Stimulated activated CD8-positive, alpha-beta memory T cell treated with anti-CD3 and anti-CD28 coated beads, Interleukin-7, amount 100 ng/mL, for 24 hours (primary cell): ENCODE measurements at regions not wholly inside any gene's neighbourhood (a gene's known extent, or its start where the extent isn't known, plus 50 kb on each side); places are given as distances from the start of the nearest gene placed in this dataset.

ENCODE experiments used
- DNase-seq: peaks from one replicate; pipeline ENCODE4 v3.0.0-alpha.2; 2020; ENCODE audit warnings: low read depth

DNA sequence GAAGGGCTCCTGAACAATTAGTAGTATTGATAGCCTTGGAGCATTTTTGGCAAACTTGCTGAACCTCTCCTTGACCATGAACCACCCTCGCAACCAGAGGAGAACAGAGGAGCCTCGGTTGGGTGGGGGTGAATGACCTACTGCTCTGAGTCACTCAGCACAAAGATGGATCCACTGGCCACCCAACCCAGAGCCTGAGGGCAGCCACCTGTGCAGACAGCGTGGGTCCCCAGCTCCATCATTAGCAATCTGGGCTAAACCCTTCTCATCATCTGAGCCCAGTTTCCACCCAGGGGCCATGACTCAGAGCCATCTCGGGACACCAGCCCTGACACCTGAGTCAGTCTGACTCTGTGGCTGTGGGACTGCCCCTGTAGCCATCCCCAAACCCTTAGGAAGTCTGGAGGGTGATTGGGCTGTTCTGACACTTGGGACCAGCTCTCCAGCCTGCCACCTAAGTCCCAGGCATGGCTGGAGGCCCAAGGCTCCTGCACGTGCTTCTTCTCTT, 171.8 kb upstream of the GPR26 start:
- DNase-seq = no peak

DNA sequence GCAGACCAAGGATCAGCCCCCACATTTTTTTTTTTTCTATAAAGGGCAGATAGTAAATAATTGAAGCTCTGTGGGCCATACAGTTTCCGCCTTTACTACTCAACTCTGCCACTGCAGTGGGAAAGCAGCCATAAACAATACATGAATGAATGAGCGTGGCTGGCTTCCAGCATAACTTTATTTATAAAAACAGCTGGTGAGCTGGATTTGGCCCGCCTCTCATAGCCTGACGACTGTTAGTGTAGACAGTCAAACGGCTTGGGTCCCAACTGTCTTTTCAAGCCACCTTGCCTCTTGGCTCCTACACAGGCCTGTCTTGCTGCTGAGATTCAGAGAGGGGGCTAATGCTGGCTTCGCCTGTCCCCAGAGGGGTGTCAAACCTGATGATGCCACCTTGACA, 169.8 kb upstream of the GPR26 start:
- no peak for DNase-seq

DNA sequence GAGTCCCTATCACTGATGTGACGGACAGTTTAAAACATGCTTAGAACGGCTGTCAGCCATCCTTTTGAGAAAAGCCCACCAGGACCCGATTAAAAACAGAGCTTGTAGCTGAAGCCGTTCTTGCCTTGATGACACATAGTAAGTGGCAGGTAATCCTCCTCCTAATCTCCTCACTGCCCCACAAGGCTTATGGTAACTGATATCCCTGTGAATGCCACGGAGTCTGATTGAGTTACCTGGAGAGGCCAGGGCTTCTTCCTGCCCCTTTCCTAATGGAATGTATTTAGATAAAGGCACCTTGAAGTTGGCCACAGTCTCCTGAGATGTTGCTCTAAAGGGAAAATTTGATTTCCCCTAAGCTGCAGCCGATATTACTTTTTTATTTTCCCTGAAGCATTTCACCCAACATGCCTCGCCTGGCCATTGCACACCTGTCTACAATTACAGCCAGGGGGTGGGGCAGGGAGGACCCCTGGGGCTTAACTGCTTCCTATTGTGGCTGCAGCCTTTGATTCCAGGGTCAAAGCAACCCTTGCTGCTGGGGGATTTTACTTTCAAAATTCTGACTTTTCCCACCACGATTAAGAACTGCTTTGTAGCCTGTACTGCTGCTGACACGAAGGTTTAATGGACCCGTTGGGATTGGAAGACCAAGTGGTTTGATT, 169.0 kb upstream of the GPR26 start:
- DNase-seq = no peak

GRCh38 chr10:123500110-123500509, 166.0 kb upstream of the GPR26 start:
- DNase-seq = no peak

DNA sequence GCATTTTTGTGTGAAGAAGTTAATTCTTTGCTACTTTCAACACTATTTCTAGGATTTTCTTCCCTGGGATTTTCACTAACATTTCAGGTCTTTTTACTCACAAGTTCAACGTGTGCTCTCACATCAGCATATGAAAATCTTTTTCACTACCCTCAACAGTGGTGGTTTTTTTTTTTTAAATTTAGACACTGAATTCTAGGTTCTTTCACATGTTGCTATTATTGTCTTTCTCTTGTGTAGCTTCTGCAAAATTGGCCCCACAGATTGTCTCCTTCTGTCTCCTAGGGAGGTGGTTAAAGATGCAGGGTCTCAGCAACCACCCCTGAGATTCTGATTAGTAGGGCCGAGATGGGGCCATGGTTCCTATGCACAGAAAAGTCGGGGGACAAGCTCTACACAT, 165.0 kb upstream of the GPR26 start:
- DNase-seq = no peak

GRCh38 chr10:123502983-123503382, 163.2 kb upstream of the GPR26 start:
- no peak for DNase-seq

GRCh38 chr10:123506455-123506854, 159.7 kb upstream of the GPR26 start:
- no peak for DNase-seq

DNA sequence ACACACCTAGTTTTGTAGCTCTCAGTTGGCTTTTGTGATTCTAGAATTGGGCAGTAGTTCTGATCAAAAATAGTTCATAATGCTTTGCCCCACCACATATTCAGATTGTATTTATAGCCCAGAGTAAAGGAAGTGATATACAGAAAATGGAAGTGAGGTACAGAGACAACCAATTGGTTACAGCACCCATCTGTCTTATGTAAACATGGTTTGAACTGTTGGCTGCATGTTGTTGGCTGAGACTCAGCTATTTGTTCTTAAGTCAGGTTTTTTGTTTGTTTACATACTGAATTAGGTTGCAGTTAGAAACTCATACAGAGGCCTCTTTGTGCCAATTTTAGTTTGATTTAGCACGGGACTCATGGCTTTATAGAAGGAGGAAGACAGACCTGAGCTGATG, 158.9 kb upstream of the GPR26 start:
- no peak for DNase-seq

DNA sequence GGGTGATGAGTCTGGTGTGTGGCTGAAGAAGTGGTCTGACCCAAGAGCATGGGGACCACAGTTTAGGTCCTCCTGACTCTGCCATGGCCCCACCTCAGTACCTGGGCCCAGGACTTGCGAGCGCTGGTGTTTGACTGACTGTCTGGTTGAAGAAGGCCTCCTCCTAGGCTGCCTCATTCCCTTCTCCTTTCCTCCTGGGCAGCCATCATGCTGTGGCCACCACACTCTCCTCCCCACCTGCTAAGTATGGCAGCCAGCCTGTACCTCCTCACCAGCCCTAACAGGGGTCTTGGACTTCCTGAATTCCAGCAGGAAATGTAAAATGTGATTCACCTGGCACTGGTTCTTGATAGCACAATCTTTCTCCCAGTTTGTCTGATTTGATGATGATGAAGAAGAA, 156.8 kb upstream of the GPR26 start:
- DNase-seq = no peak

- no peak for DNase-seq
Observed at GRCh38 chr10:123512901-123513775, 153.0 kb upstream of the GPR26 start.

DNA sequence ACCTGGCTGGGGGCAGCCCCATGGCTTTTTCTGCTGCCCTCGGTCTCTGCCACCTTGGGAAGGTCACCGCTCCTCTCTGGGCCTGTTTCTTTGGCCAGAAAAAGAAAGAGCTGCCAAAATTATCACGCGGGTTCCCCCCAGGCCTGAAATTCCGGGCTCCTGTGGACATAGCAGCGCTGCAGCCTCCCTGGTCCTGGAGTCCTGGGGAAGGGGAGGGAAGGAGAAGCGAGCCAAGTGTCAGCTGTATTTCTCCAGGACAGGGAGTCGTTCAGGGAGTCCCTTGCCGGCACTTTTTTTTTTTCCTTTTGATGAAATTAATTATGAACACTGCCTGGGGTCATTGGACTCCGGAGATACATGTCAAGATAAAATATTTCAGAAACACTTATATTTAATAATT, 152.3 kb upstream of the GPR26 start:
- no peak for DNase-seq

- no peak for DNase-seq
Observed at GRCh38 chr10:123514996-123515395, 151.2 kb upstream of the GPR26 start.

GRCh38 chr10:123515661-123516060, 150.5 kb upstream of the GPR26 start:
- DNase-seq = no peak

DNA sequence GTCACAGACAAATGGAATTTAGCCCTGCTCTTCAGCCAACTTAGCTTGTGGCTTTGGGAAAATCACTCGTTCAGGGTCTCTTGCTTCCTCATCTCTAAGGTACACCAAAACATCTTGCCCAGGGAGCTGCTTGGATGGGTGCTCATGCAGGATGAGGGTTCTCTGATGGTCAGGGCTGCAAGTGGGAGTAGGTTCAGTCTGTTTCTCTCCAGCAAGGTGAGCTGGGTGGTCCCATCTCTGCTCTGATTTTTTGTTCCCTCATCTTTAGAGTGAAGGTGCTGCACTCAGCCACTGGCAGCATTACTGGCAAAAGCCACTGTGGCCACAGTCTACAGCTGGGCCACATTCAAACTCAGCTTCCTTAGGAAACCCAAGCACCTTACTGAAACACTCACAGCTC, 149.9 kb upstream of the GPR26 start:
- no peak for DNase-seq

DNA sequence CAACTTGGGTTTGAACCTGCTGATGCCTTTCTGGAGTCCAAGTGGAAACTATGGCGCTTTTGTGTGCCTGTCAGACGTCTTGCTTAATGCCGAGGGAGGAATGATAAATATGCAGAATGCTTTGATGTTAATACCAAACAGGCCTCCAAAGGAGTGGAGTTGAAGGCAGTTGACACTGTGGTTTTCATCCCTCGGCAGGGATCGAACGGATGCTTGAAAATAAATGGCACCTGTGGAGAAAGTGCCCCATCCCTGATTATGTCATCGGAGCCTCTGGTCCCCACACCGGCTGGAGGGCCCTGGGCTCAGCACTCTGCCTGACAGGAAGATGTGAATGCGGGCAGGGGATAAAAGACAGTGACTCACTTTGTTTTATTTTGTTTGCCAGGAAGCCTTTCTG, 148.7 kb upstream of the GPR26 start:
- DNase-seq = no peak

- no peak for DNase-seq
Observed at GRCh38 chr10:123517901-123518300, 148.3 kb upstream of the GPR26 start.

- DNase-seq = no peak
Observed at GRCh38 chr10:123518765-123519164, 147.4 kb upstream of the GPR26 start.

DNA sequence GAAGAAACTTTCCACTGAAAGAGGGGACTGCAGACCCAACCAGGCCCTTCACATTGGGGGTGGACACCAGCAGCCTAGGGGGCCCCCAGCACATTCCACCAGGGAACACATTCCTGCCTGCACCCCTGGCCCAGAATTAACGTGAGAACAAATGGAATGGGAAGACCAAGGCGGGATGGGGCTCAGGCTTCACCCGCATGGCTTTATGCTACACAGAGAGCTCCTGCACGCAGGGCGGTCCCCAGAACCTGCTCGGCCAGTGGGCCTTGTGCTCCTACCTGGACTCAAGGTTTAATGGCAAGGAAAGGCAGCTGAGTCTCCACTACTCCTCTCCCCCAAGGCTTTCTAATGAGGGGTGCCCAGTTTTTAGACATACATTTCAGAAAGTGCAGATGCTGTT, 146.3 kb upstream of the GPR26 start:
- DNase-seq = no peak

DNA sequence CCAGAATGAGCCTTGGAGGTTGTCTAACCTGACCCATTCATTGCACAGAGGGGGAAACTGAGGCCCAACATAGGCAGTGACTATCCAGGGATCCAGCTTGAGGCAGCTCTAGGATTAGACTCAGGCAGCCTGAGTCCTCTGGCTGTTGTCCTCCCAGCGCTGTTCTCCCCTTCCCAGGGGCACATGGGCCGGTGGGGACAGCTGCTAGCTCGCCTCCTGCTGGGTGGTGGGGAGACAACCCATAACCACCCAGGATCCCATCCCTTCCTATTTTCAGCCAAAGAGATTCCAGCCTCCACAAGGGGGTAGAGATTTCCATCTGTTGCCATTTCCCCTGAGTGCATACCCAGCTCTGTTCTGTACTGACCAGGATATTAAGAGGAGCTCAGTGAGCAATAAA, 145.1 kb upstream of the GPR26 start:
- DNase-seq = no peak

DNA sequence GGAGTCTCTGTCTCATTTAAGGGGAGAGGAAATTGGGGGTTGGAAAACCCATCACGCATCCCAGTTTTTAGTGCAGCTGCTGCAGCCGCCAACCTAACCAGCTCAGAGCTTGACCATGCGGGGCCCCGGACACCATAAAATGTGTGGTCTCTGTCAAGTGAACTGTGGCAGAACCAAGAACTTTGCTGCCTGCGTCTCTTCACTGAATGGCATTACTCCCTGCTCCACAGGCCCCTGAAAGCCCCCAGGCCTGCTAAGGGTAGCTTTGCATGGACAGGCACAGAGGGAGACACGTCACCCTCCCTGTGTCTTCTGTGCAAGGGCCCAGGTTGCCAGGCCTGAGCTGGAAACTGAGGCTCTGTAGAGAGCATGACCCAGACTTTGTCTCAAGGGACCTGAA, 144.6 kb upstream of the GPR26 start:
- no peak for DNase-seq

DNA sequence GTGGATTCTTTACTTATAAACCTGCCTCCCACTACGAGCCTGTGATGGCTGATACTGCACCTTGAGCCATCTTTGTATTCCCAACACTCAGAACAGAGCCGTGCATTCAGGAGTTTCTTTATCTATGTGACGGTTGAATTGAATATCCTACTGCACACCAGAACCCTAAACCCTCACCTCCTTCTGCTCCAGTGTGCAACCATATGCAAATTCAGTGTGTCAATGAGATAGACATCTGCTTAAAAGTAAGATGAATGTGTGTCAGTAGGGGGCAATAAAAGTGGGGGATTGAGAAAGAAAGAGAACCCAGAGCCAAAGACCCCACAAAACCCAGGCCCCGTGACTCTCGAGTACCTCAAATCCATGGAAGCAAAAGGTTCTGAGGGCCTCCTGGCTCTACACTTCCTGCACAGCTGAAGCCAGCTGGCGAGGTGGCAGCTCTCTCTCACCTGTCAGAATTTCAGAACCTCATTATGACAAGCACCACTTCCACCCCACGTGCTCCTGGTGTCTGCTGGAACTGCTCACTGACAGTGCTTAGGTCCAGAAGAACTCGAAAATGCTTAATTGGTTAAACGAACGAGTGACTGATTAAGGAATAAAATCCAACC, 143.3 kb upstream of the GPR26 start:
- no peak for DNase-seq

DNA sequence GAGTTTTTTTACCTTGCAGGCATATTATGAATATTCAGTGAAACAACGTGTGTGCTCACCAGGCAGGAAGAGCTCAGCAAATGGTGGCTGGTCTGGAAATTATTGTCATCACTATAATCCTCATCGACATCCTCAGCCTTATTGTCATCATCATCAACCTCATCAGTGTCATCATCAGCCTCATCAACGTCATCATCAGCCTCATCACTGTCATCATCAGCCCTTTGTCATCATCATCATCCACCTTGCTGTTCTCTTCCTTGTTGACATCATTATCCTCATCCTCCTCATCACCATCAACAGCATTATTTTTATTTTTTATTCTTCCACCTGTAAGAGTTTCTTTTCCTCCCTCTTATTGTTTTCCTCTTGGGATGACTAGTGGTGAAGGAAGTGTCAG, 142.3 kb upstream of the GPR26 start:
- no peak for DNase-seq
